GM18499 (cell line): ENCODE measurements at regions not wholly inside any gene's neighbourhood (a gene's known extent, or its start where the extent isn't known, plus 50 kb on each side); places are given as distances from the start of the nearest gene placed in this dataset.

Experiments used
- ATAC-seq: cut with Tn5 transposase; IDR thresholded peaks from one replicate; pipeline ENCODE4 v1.9.1; 2021; ENCODE audit warnings: moderate number of reproducible peaks; ENCODE audit not compliant: insufficient read depth, unreplicated experiment

DNA sequence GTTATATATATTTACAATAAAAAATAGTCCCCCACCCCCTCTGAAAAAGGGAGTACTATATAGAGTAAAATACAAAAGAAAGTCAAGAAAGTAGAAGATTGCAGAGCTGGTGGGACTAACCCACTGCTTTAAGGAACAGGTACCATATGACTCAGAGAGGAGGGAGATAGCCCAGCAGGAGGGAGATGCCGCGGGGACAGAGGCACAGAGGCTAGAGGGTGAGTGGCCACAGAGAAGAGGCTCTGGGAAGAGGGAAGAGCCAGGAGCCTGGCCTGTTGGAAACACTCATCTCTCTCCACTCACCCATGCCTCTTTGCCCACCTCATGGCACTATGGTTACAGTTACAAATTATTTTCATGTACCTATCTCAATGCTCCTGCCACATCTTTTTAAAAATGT lies 53.6 kb upstream of the LYVE1 start:
- no peak for ATAC-seq

DNA sequence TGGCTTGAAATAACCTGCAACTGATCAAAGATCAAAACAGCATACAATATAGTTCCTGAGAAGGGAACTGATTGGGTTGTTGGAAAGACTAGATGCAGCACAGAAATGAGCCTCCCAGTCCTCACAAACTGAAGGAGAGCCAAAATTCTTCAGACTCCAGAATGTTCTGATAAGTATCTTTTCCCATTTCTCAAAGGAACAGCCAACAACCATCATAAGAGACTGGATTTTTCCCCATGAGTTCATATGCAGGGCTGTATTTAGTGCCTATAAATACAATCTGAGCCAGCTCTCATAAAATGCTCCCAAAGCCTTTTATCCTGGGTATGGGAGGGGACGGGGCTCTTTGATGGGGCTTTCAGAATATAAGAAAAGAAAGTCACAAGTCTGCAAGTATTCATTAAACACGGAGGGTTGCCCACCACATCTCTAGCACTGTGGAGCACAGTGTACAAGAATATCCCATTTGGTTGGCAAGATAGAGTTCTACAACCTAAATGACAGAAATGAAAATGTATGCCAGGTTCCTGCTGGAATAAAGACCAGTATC lies 50.7 kb upstream of the LYVE1 start:
- ATAC-seq = no peak

GRCh38 chr11:10618490-10618889 lies 50.0 kb upstream of the LYVE1 start:
- ATAC-seq = no peak
